Activated CD8-positive, alpha-beta memory T cell treated with anti-CD3 and anti-CD28 coated beads, Interleukin-2, amount 50 U/mL, for 4 hours (primary cell): ENCODE measurements at regions not wholly inside any gene's neighbourhood (a gene's known extent, or its start where the extent isn't known, plus 50 kb on each side); places are given as distances from the start of the nearest gene placed in this dataset.
"Not testable (repeated sequence)": the region's sequence is repeated elsewhere in the genome, so short reads cannot be mapped to it uniquely, and the experiment has no call there.

Source experiments
- DNase-seq: peaks from one replicate; pipeline ENCODE4 v3.0.0-alpha.2; 2020

- DNase-seq, result no peak
These were observed 394.8 kb downstream of the USP25 start for GRCh38 chr21:16124378-16125138.

DNA sequence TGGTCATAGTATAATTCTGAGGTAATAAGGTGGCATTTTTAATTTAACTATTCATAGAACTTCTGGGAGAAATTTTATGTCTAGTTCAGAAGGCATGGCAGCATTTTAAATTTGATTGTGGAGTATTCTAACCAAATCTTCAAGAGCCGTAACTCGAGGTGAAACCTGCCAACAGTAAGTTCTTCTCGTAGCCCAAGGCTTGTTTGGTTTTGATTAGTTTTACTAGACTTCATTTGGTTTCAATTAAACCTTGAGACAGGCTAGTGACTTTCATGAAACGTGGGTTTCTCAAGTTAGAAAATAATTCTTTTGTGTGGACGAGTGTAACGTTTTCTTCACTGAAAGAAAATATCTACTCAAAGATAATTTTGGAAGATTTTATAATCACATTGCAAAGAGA is 395.5 kb downstream of the USP25 start:
- no peak for DNase-seq

DNA sequence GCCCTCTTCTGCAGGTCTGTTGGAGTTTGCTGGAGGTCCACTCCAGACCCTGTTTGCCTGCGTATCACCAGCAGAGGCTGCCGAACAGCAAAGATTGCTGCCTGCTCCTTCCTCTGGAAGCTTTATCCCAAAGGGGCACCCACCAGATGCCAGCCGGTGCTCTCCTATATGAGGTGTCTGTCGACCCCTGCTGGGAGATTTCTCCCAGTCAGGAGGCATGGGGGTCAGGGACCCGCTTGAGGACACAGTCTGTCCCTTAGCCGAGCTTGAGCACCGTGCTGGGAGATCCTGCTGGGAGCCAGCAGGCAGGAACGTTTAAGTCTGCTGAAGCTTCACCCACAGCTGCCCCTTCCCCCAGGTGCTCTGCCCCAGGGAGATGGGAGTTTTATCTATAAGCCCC is 402.7 kb downstream of the USP25 start:
- DNase-seq, result not testable (repeated sequence)

DNA sequence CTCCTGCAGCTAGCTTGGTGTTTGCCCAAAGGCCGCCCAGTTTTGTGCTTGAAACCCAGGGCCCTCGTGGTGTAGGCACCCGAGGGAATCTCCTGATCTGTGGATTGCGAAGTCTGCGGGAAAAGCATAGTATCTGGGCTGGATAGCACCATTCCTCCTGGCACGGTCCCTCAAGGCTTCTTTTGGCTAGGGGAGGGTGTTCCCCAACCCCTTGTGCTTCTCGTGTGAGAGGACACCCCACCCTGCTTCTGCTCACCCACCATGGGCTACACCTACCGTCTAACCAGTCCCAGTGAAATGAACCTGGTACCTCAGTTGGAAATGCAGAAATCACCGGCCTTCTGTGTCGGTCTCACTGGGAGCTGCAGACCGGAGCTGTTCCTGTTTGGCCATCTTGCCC is 403.5 kb downstream of the USP25 start:
- no peak for DNase-seq

DNA sequence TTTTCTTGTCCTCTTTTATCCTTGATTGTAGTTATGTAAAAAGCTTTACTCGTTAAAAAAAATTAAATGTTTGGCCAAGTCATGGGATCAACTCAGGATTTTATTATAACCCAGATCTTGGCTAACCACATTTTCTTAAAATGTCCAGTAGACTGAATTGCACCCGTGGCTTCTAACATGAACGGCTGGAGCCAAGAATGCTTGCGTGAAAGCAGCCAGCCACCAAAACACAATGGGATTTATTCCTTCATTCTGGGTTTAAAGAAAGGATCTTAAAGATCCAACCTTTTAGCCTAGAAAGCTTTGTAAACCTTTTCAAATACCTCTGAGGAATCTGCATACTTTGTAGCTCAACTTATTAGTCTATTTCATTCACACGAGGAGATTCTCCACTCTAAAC is 404.4 kb downstream of the USP25 start:
- DNase-seq, result no peak

DNA sequence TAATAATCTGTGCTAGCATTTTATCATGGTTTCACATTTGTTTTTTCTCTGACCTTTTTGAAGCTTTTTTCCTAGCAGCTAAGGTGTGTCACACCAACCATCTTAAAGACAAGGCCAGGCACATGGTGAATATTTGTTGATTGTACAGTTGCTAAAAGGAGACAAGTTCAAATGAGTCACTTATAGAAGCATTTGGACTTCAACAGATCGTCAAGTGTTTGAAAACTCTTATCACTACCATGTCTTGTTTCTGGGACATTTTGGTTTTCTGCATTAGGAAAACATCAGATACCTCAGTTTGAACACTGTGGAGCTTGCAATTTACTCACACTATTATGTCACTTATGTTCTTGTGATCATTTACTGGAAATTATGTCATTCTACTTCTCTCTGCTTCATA is 407.3 kb downstream of the USP25 start:
- no peak for DNase-seq

GRCh38 chr21:16145052-16145451 is 415.3 kb downstream of the USP25 start:
- DNase-seq, result no peak

DNA sequence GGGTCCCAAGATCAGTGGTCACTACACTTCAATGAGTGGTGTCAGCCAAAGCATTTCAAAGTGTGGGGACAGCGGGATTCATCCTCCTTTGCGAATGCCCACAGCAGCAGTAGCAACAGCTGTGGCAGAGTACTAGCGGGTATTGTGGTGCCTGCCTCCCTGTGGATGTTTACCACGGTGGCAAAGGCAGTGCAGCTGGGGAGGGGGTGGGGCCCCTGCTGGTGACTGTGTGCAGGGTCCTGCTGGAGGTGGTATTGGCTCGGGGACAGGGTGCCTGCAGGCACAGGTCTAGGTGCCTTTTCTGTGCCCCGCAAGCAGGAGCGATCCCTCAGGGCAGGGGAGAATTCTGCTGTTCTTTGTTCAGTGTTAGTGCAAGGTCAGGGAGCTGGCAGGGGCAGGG is 415.7 kb downstream of the USP25 start:
- DNase-seq, result no peak

GRCh38 chr21:16154321-16154720 is 424.5 kb downstream of the USP25 start:
- no peak for DNase-seq

- DNase-seq, result no peak
These were observed 425.3 kb downstream of the USP25 start for GRCh38 chr21:16154951-16155635.

DNA sequence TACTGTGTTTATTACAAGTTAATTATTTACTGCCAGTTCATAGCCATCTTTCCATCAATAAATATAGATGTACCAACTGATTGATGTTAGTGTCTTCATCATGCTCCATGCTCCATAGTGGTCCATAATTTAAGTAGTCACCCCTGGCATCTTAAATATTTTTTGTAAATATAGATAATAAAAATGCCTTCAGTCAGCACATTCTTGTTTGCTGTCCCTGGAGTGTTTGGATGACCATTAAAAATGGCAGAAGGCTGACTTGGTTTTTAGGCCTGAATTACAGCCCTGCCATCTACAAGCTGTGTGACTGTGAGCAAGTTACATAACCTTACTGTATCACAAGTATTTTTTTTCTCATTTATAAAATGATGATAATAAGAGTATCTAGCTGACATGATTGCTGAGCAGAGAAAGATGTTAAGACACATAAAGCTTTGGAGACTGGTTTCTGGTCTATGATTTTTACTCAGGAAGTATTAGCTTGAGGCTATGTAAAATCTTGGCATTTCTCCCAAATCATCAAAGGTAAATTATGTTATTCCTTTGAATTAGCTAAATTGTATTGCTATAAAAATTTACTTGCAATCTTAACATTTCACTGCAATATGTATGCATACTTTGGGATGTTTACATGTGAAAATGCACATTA is 427.2 kb downstream of the USP25 start:
- DNase-seq, result no peak

DNA sequence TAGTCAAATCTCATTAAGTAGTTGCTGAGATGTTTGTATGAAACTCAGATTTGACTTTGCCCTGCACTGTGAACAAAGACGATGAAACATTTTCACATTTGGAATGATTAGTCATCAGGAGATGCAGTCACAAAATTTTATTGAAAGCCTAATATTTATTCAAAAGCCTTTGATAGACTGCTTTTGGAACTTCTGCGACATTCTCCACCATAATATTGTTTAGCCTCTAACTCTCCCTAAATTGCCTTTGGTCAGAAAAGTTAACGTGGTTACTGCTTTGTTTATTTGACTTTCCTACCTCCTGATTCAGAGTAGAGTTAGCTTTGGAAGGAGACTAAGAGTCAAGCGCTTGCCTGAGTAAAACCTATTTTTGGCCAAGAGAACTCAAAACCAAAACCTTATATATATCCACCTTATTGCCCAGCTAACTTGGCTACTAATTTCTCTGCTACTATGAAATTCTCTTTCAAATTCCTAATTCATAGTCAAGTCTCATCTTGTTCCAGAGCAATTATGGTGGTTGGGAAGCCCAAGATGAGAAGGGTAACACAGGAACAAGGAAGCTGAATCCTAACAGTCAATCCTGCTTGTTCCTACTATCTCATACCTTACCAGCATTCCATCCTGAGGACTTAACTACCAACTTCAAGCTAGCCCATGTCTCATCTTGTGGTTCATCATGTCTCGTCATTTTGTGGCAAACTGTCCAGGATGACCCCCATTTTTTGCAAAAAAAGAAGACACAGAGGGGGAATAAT is 429.6 kb downstream of the USP25 start:
- DNase-seq, result no peak

DNA sequence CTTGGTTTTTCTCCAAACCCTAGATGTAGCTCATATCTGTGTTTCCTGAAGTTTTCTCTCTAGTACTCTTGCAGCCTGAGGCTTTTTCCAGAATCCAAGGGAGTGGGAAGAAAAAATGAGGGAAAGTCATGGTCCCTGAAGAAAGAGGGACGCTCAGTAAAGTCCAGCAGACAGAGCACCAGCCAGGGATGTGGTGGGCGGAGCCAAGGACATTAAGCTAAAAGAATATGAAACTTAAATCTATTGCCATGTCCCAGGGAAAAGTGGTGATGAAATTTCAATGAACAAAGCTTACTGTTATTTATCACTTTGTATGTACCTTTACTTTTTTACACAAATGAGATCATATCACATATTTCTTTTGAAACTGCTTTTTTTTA is 430.2 kb downstream of the USP25 start:
- DNase-seq, result no peak

DNA sequence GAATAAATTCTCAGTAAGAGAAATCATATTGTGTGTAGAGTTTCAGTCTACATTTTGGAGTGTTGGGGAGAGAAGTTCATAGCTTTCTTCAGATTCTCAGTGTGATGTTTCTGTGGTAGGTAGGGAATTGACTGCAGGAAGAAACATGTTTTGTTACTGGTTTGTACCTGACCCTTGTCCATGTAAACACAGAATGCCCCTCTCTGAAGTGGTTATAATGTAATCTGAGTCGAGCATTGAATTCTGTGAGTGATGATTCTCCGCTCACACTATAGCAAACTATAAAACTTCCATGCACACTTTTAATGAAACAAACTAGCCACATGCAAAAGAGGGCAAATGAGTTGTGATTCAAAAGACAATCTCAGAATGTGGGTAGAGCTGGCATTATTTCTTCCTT is 433.2 kb downstream of the USP25 start:
- DNase-seq, result no peak

GRCh38 chr21:16169102-16169511 is 439.3 kb downstream of the USP25 start:
- no peak for DNase-seq

DNA sequence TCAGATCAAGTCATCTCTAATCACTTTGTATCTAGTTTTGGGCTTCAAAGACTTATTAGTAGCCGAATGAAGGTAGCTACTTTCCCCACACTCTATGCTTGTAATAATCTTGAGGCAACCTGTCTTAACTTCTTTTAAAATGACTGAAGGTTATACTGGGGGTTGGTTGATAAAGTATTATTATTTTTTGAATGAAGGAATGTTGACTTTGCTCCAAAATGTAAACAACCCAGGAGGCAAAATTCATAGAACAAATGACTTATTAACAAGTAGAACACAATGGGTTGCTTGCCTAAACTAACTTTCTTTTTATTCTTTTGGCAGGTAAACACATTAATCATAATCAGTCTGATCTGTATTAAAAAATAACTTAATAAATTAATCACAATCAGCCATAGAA is 440.0 kb downstream of the USP25 start:
- DNase-seq, result no peak

GRCh38 chr21:16176570-16176969 is 446.8 kb downstream of the USP25 start:
- no peak for DNase-seq

DNA sequence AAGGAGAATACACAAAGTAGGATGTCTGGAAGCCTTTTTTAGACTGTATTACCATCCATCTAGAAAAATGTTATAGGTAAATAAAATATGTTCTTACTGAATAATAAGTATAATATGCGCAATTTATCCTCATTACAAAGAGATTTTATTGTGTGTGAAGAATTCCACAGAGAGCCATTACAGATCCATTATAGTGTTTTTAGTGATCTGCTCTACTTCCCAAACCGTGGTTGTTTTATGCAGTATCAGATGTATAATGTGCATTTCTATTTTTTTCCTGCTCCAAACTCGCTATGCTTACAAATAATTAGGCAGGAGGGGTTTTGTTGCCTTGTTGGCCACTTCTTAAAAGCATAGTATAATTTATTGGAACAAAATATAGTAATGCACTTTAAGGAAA is 447.8 kb downstream of the USP25 start:
- no peak for DNase-seq

GRCh38 chr21:16179773-16180172 is 450.0 kb downstream of the USP25 start:
- no peak for DNase-seq

- DNase-seq, result no peak
These were observed 450.8 kb downstream of the USP25 start for GRCh38 chr21:16180614-16181013.

- DNase-seq, result no peak
These were observed 451.2 kb downstream of the USP25 start for GRCh38 chr21:16181018-16181417.

DNA sequence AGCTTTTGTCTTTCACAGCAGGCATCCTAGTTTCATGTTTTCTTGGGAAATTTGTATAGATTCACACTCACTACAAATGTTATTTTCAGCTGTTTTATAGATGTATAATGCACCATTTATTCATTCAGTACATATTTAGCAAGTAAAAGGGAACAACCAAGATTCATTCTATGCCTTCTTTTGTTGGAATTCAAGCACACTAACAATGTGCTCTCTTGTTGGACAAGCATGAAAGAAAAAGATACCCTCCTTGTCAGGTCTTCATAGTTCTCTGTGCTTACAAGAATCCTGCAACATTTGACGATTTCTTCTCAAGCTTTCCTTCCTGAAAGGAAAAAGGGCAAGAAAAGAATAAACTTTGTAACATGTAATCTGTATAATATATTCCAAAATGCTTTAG is 456.0 kb downstream of the USP25 start:
- no peak for DNase-seq

DNA sequence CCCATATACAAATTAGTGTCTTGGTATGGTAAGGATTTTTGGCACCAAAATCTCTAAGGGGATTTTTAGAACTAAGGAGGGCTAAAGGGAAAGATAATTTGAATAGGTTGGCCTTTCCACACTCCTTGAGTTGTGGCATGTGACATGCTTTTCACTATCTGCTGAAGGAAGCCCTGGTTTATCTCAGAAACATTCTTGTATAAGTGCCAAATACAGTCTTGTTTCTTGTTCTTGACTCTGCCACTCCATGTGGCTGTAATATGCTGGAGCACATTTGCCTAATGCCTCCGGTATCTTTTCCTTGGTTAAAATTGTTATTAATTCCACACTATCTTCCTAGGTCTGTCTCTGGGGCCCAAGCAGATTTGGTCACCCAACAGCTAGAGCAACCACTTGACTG is 457.0 kb downstream of the USP25 start:
- no peak for DNase-seq
